Hepatocyte (in vitro differentiated cells): ENCODE measurements at regions not wholly inside any gene's neighbourhood (a gene's known extent, or its start where the extent isn't known, plus 50 kb on each side); places are given as distances from the start of the nearest gene placed in this dataset.

Experiments
- DNase-seq: peaks from one replicate; pipeline ENCODE4 v3.0.0-alpha.2; 2016; ENCODE audit warnings: low spot score
- H2AFZ ChIP-seq: fragments of 200-600 bp; sonication (generic); 2 replicates; pipeline ENCODE4 v1.6.0; 2016; ENCODE audit warnings: antibody characterized with exemption, mild to moderate bottlenecking
- H3K27ac ChIP-seq: fragments of 200-600 bp; sonication (generic); 2 replicates; pipeline ENCODE4 v1.5.1; 2016; ENCODE audit warnings: mild to moderate bottlenecking
- H3K27me3 ChIP-seq: fragments of 200-600 bp; sonication (generic); 2 replicates; pipeline ENCODE4 v1.6.1; 2016
- H3K36me3 ChIP-seq: fragments of 200-600 bp; sonication (generic); replicated peaks from 2 replicates; pipeline ENCODE4 v1.5.1; 2016; ENCODE audit warnings: low read depth; ENCODE audit not compliant: insufficient read depth
- H3K4me1 ChIP-seq: fragments of 200-600 bp; sonication (generic); 2 replicates; pipeline ENCODE4 v1.5.1; 2016; ENCODE audit warnings: mild to moderate bottlenecking, moderate library complexity; ENCODE audit not compliant: insufficient read depth
- H3K4me2 ChIP-seq: fragments of 200-600 bp; sonication (generic); 2 replicates; pipeline ENCODE4 v1.6.0; 2016
- H3K4me3 ChIP-seq: fragments of 200-600 bp; sonication (generic); 2 replicates; pipeline ENCODE4 v1.5.1; 2016; ENCODE audit warnings: mild to moderate bottlenecking
- H3K79me2 ChIP-seq: fragments of 200-600 bp; sonication (generic); 2 replicates; pipeline ENCODE4 v1.6.0; 2017; ENCODE audit warnings: mild to moderate bottlenecking
- H3K9me2 ChIP-seq: fragments of 200-600 bp; sonication (generic); replicated peaks from 2 replicates; pipeline ENCODE4 v1.6.0; 2017; ENCODE audit warnings: mild to moderate bottlenecking; ENCODE audit not compliant: insufficient read depth
- H3K9me3 ChIP-seq: fragments of 200-600 bp; sonication (generic); 2 replicates; pipeline ENCODE4 v1.5.1; 2016; ENCODE audit warnings: low read depth, mild to moderate bottlenecking
- H4K20me1 ChIP-seq: fragments of 200-600 bp; sonication (generic); 2 replicates; pipeline ENCODE4 v1.6.0; 2016; ENCODE audit warnings: mild to moderate bottlenecking; ENCODE audit not compliant: insufficient read depth, poor library complexity, severe bottlenecking
- EZH2 ChIP-seq: fragments of 200-600 bp; sonication (generic); IDR thresholded peaks from 2 replicates; pipeline ENCODE4 v1.6.1; 2016; ENCODE audit warnings: antibody characterized with exemption, mild to moderate bottlenecking, borderline replicate concordance
- EZH2phosphoT487 ChIP-seq: fragments of 200-600 bp; sonication (generic); IDR thresholded peaks from one replicate; pipeline ENCODE4 v1.6.1; 2018; ENCODE audit warnings: antibody characterized with exemption, mild to moderate bottlenecking, low read depth, moderate library complexity; ENCODE audit not compliant: unreplicated experiment, severe bottlenecking
- WGBS: methylation state at CpG from one replicate; pipeline ENCODE4 v1.1.6; 2016; ENCODE audit warnings: low lambda C conversion rate; ENCODE audit errors: missing lambda C conversion rate; 5-methylcytosine and 5-hydroxymethylcytosine counted together
- TF ChIP-seq, protein P1 (sequence below): fragments of 200-600 bp; sonication (generic); IDR thresholded peaks from 2 replicates; pipeline ENCODE4 v1.5.1; 2016; ENCODE audit warnings: antibody characterized with exemption, mild to moderate bottlenecking; ENCODE audit not compliant: poor library complexity

GRCh38 chr14:58963873-58964597 lies 224.4 kb upstream of the DAAM1 start:
- no peaks in the 10 kb centered on the region for H3K9me2 ChIP-seq
- H3K4me1 ChIP-seq, result no peaks in the 10 kb centered on the region
- H3K27me3 ChIP-seq, result no peaks in the 10 kb centered on the region
- H3K36me3 ChIP-seq, result no peaks in the 10 kb centered on the region
- no peak for DNase-seq
- no peak for TF ChIP-seq EZH2
- TF ChIP-seq, protein P1, sequence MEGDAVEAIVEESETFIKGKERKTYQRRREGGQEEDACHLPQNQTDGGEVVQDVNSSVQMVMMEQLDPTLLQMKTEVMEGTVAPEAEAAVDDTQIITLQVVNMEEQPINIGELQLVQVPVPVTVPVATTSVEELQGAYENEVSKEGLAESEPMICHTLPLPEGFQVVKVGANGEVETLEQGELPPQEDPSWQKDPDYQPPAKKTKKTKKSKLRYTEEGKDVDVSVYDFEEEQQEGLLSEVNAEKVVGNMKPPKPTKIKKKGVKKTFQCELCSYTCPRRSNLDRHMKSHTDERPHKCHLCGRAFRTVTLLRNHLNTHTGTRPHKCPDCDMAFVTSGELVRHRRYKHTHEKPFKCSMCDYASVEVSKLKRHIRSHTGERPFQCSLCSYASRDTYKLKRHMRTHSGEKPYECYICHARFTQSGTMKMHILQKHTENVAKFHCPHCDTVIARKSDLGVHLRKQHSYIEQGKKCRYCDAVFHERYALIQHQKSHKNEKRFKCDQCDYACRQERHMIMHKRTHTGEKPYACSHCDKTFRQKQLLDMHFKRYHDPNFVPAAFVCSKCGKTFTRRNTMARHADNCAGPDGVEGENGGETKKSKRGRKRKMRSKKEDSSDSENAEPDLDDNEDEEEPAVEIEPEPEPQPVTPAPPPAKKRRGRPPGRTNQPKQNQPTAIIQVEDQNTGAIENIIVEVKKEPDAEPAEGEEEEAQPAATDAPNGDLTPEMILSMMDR, result no peak
- TF ChIP-seq EZH2phosphoT487, result no peak
- WGBS, result 58% methylated on average over 5 of the region's 5 CpGs
- no peak overlapping the region for H2AFZ ChIP-seq
- H3K79me2 ChIP-seq, result no peaks in the 10 kb centered on the region
- H3K27ac ChIP-seq, result no peak overlapping the region
- no peaks in the 10 kb centered on the region for H4K20me1 ChIP-seq
- H3K4me3 ChIP-seq, result no peak overlapping the region
- H3K9me3 ChIP-seq, result no peaks in the 10 kb centered on the region
- H3K4me2 ChIP-seq, result no peak overlapping the region

DNA sequence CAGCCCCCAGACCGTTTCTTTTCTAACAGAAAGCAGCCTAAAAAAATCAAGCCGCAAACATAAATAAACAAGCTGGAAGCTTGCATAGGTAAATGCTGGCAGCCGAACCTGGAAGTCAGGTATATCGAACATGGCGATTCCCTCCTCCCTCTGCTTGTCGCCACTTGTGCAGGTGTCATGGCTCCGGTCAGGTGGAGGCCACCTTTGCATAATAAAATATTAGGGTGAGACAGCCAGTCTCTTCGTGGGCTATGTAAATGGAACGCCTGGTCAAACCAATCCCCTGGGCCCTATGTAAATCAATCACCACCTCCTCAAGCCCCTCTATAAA lies 223.9 kb upstream of the DAAM1 start:
- Histone ChIP-seq H3K4me1 (no peaks in the 10 kb centered on the region), H3K9me3 (no peaks in the 10 kb centered on the region), H3K9me2 (no peaks in the 10 kb centered on the region), H3K27me3 (no peaks in the 10 kb centered on the region), H3K4me2 (no peak overlapping the region), H3K4me3 (no peak overlapping the region), H3K27ac (no peak overlapping the region), H4K20me1 (no peaks in the 10 kb centered on the region), H3K79me2 (no peaks in the 10 kb centered on the region), H2AFZ (no peak overlapping the region), H3K36me3 (no peaks in the 10 kb centered on the region)
- no peak for DNase-seq
- 75% methylated on average over 9 of the region's 9 CpGs for WGBS
- TF ChIP-seq EZH2phosphoT487 (no peak), EZH2 (no peak)
- TF ChIP-seq, protein P1, result no peak

- Histone ChIP-seq H3K4me1 (no peaks in the 10 kb centered on the region), H2AFZ (no peak overlapping the region), H3K9me2 (no peaks in the 10 kb centered on the region), H3K36me3 (no peaks in the 10 kb centered on the region), H3K4me3 (no peak overlapping the region), H3K79me2 (no peaks in the 10 kb centered on the region), H3K27ac (no peak overlapping the region), H4K20me1 (no peaks in the 10 kb centered on the region), H3K27me3 (no peaks in the 10 kb centered on the region), H3K9me3 (no peaks in the 10 kb centered on the region), H3K4me2 (no peak overlapping the region)
- no peak for DNase-seq
- TF ChIP-seq EZH2 (no peak), EZH2phosphoT487 (no peak)
- TF ChIP-seq, protein P1, result no peak
- 15% methylated on average over 1 of the region's 1 CpG for WGBS
Observed at GRCh38 chr14:58965601-58966000, 222.9 kb upstream of the DAAM1 start.

DNA sequence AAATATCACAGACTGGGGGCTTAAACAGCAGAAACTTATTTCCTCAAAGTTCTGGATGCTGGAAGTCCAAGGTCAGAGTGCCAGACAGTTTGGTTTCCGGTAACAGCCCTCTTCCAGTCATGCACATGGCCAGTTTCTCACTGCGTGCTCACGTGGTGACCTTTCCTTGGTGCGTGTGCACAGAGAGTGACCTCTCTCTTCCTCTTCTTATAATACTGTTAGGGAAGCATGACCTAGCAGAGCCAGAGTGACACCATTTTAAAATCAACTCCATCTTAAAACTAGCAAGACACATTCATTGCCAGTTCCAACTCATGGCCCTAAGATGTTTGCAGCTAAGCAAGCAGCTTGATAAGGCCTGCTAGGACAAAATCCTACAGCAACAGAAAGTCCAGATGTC lies 221.5 kb upstream of the DAAM1 start:
- no peak for DNase-seq
- Histone ChIP-seq H3K9me2 (no peaks in the 10 kb centered on the region), H3K4me3 (no peak overlapping the region), H3K27ac (no peak overlapping the region), H2AFZ (no peak overlapping the region), H3K36me3 (no peaks in the 10 kb centered on the region), H3K9me3 (no peaks in the 10 kb centered on the region), H4K20me1 (no peaks in the 10 kb centered on the region), H3K79me2 (no peaks in the 10 kb centered on the region), H3K27me3 (no peaks in the 10 kb centered on the region), H3K4me2 (no peak overlapping the region), H3K4me1 (no peaks in the 10 kb centered on the region)
- TF ChIP-seq, protein P1, result no peak
- TF ChIP-seq EZH2phosphoT487, result no peak
- no peak for TF ChIP-seq EZH2
- 92% methylated on average over 4 of the region's 4 CpGs for WGBS
